NT2/D1 (cell line): ENCODE measurements at regions not wholly inside any gene's neighbourhood (a gene's known extent, or its start where the extent isn't known, plus 50 kb on each side); places are given as distances from the start of the nearest gene placed in this dataset.

Source experiments
- SUZ12 ChIP-seq: IDR thresholded peaks from 2 replicates; pipeline ENCODE4 v1.6.1; 2011; ENCODE audit not compliant: insufficient read length, insufficient read depth; ENCODE audit errors: extremely low read depth
- ZNF274 ChIP-seq: IDR thresholded peaks from 2 replicates; pipeline ENCODE4 v1.6.1; 2011; ENCODE audit warnings: mild to moderate bottlenecking, low read depth, low read length

DNA sequence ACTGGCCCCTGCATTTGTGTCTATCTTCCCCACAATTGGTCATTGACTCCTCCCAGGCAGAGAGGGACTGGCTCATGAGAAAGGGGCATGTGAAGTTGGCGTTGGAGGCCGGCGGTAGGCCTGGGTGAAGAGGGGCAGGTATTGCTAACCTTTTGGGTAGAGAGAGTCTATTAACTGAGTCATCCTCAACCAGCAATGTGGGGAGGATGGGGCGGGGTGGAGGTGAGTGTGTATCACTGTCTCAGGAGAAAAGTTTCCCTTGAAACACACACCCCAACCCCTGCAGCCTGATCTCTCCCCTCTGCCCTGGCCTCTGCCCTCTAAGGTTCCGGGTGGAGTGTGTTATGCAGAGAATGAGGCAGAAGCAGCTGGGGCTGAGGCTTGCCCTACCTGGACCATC lies 60.1 kb upstream of the PHF21B start:
- no peak for TF ChIP-seq ZNF274
- TF ChIP-seq SUZ12: no peak
